HAP-1 (cell line): ENCODE measurements at regions not wholly inside any gene's neighbourhood (a gene's known extent, or its start where the extent isn't known, plus 50 kb on each side); places are given as distances from the start of the nearest gene placed in this dataset.
"Not testable (repeated sequence)": the region's sequence is repeated elsewhere in the genome, so short reads cannot be mapped to it uniquely, and the experiment has no call there.

Source experiments
- DNase-seq, 2 experiments: peaks; one replicate each; pipeline ENCODE4 v3.0.0-alpha.2; 2016 to 2020; ENCODE audit warnings: low spot score in 2 of 2
- H3K27me3 ChIP-seq: fragments of 250-450 bp; sonication (Bioruptor Pico); 2 replicates; pipeline ENCODE4 v1.5.1; 2020; ENCODE audit warnings: low read depth, mild to moderate bottlenecking, moderate library complexity
- H3K36me3 ChIP-seq: fragments of 250-450 bp; sonication (Bioruptor Pico); replicated peaks from 2 replicates; pipeline ENCODE4 v1.5.1; 2020; ENCODE audit warnings: mild to moderate bottlenecking
- H3K4me1 ChIP-seq: fragments of 250-450 bp; sonication (Bioruptor Pico); 2 replicates; pipeline ENCODE4 v1.5.1; 2020; ENCODE audit warnings: mild to moderate bottlenecking
- H3K4me3 ChIP-seq: fragments of 250-450 bp; sonication (Bioruptor Pico); 2 replicates; pipeline ENCODE4 v1.5.1; 2020; ENCODE audit warnings: mild to moderate bottlenecking, moderate library complexity
- H3K9me3 ChIP-seq: fragments of 250-450 bp; sonication (Bioruptor Pico); 2 replicates; pipeline ENCODE4 v1.5.1; 2020; ENCODE audit warnings: mild to moderate bottlenecking, moderate library complexity
- in situ Hi-C: fragments of 300-500 bp; cut with MboI; formaldehyde crosslinking; loops from 3 replicates; pipeline ENCODE4 v1.14.3; 2020; ENCODE audit warnings: low sequenced_read_pairs, inconsistent platforms, mixed read lengths

- in situ Hi-C loops = no loop called here
- no peaks in the 10 kb centered on the region for H3K9me3 ChIP-seq
- DNase-seq = no peak
- H3K27me3 ChIP-seq = no peaks in the 10 kb centered on the region
- H3K4me1 ChIP-seq = no peaks in the 10 kb centered on the region
- H3K36me3 ChIP-seq = no peaks in the 10 kb centered on the region
- H3K4me3 ChIP-seq = no peak overlapping the region
These were observed 230.8 kb upstream of the DDI1 start for GRCh38 chr11:103805688-103806009.

DNA sequence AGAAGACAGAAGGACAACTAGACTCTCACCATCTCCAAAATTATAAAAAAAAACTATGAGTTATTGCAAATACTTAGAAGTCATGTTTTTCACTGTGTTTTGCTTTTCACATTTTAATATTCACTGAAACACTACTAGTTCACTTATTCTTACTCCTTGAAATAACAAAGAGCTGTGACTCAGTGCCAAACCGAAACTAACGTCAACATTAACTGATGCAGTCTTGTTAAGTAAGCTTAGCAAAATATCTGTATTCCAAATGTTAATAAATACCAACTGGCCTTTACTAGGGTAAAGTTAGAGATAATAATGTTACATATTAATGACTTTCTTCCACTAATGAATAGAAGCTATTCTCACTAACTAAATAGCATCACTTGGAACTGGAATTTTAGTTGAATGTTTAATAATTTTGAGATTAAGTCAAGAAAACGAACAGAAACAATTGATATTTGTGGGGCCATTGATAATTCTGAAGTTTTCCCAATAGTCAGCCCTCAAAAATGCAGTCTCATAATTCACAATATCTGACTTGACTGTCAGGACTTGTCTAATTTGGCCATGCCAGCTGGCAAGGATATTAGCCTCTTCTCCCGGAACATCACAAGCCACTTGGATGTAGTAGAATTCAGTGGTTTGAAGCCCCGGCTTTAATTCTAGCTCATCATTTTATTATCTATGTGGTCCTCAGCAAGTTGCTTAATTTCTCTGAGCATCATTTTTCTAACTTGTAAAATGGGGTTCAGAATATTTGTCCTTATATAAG, 230.1 kb upstream of the DDI1 start:
- Histone ChIP-seq H3K27me3 (no peaks in the 10 kb centered on the region), H3K36me3 (no peaks in the 10 kb centered on the region), H3K4me3 (no peak overlapping the region), H3K9me3 (no peaks in the 10 kb centered on the region), H3K4me1 (no peaks in the 10 kb centered on the region)
- in situ Hi-C loops = no loop called here
- no peak for DNase-seq

GRCh38 chr11:103807806-103808205, 228.6 kb upstream of the DDI1 start:
- no peaks in the 10 kb centered on the region for H3K36me3 ChIP-seq
- H3K9me3 ChIP-seq = no peaks in the 10 kb centered on the region
- DNase-seq = no peak
- H3K27me3 ChIP-seq = no peaks in the 10 kb centered on the region
- in situ Hi-C loops = no loop called here
- H3K4me1 ChIP-seq = no peaks in the 10 kb centered on the region
- no peak overlapping the region for H3K4me3 ChIP-seq

DNA sequence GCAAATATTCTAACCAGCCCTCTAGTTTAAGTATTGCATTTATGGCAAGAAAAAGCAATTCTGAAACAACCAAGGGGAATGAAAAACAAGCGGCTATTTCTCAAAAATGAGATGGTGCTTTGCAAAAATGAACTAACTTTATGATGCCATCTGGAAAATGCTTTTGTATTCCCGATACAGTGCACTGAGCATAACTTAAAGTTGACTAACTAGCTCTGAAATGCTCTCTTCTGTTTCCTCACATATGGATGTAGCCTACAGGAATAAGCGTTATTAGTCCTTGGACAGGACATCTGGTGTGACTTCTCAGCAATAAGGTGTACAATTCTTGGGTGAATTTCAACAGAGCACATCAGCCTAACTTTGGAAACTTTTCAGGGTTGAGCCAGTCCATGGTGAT, 228.2 kb upstream of the DDI1 start:
- Histone ChIP-seq H3K4me3 (no peak overlapping the region), H3K36me3 (no peaks in the 10 kb centered on the region), H3K4me1 (no peaks in the 10 kb centered on the region), H3K27me3 (no peaks in the 10 kb centered on the region), H3K9me3 (no peaks in the 10 kb centered on the region)
- in situ Hi-C loops = no loop called here
- DNase-seq = no peak

GRCh38 chr11:103811870-103812455, 224.5 kb upstream of the DDI1 start:
- in situ Hi-C loops = no loop called here
- H3K4me3 ChIP-seq = no peak overlapping the region

GRCh38 chr11:103812680-103813079, 223.8 kb upstream of the DDI1 start:
- no peaks in the 10 kb centered on the region for H3K27me3 ChIP-seq
- H3K9me3 ChIP-seq = no peaks in the 10 kb centered on the region
- DNase-seq = no peak
- H3K4me1 ChIP-seq = no peaks in the 10 kb centered on the region
- H3K36me3 ChIP-seq = no peaks in the 10 kb centered on the region
- no peak overlapping the region for H3K4me3 ChIP-seq
- in situ Hi-C loops = no loop called here

More at GRCh38 chr11:103811870-103812455, 224.5 kb upstream of the DDI1 start:
- Histone ChIP-seq H3K36me3 (no peaks in the 10 kb centered on the region), H3K27me3 (no peaks in the 10 kb centered on the region), H3K4me1 (no peaks in the 10 kb centered on the region), H3K9me3 (no peaks in the 10 kb centered on the region)
- DNase-seq = no peak

DNA sequence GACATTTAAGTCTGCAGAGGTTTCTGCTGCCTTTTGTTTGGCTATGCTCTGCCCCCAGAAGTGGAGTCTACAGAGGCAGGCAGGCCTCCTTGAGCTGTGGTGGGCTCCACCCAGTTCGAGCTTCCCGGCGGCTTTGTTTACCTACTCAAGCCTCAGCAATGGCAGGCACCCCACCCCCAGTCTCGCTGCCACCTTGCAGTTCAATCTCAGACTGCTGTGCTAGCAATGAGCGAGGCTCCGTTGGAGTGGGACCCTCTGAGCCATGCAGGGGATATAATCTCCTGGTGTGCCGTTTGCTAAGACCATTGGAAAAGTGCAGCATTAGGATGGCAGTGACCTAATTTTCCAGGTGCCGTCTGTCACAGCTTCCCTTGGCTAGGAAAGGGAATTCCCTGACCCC, 216.1 kb upstream of the DDI1 start:
- H3K4me1 ChIP-seq, DNase-seq, H3K9me3 ChIP-seq, H3K4me3 ChIP-seq, in situ Hi-C loops, H3K27me3 ChIP-seq, H3K36me3 ChIP-seq: not testable (repeated sequence)

- in situ Hi-C loops = no loop called here
- DNase-seq = no peak
- H3K4me1 ChIP-seq = no peaks in the 10 kb centered on the region
These were observed 212.3 kb upstream of the DDI1 start for GRCh38 chr11:103824116-103824515.

DNA sequence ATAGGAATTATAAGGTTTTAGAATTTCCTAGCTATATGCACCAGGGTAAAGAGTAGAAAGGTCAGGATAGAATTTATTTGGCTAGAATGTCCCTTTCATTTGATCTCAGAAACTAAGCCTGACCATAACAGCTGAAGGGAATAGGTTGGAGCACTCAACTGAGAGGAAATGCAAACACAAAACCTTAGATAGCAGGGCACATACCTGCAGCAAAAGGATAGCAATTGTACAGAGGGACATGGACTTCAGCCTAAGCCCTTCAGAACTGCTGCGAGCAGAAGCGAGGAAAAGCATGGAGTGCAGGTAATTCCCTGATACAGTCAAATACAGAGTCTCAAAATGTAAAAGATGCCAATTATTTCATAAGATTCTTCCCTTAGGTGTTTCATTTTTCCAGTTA, 211.0 kb upstream of the DDI1 start:
- Histone ChIP-seq H3K4me3 (no peak overlapping the region), H3K36me3 (no peaks in the 10 kb centered on the region), H3K4me1 (no peaks in the 10 kb centered on the region), H3K27me3 (no peaks in the 10 kb centered on the region), H3K9me3 (no peaks in the 10 kb centered on the region)
- no peak for DNase-seq
- in situ Hi-C loops = no loop called here

More at GRCh38 chr11:103824116-103824515, 212.3 kb upstream of the DDI1 start:
- H3K4me3 ChIP-seq = no peak overlapping the region
- H3K27me3 ChIP-seq = no peaks in the 10 kb centered on the region
- no peaks in the 10 kb centered on the region for H3K9me3 ChIP-seq
- no peaks in the 10 kb centered on the region for H3K36me3 ChIP-seq

DNA sequence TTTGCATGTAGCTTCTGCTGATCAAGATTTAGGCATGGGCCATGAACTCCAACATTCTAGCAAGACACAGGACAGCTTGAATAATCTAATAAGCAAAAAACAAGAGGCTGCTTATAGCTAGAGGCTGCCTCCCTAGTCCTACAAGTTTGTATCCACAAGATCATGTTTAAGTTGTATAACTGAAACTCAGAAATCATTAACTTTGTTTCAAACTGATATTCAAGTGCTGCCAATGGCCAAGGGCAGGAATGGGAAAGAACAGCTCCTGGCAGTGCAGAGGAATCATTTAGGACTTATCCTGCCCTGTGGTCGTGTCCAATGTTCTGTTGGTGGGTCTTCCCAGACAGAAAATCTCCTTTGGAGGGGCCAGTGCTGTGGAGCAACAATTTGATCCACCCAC, 209.6 kb upstream of the DDI1 start:
- H3K36me3 ChIP-seq = no peaks in the 10 kb centered on the region
- H3K27me3 ChIP-seq = no peaks in the 10 kb centered on the region
- in situ Hi-C loops = no loop called here
- H3K9me3 ChIP-seq = no peaks in the 10 kb centered on the region
- no peak overlapping the region for H3K4me3 ChIP-seq
- DNase-seq = no peak
- no peaks in the 10 kb centered on the region for H3K4me1 ChIP-seq

DNA sequence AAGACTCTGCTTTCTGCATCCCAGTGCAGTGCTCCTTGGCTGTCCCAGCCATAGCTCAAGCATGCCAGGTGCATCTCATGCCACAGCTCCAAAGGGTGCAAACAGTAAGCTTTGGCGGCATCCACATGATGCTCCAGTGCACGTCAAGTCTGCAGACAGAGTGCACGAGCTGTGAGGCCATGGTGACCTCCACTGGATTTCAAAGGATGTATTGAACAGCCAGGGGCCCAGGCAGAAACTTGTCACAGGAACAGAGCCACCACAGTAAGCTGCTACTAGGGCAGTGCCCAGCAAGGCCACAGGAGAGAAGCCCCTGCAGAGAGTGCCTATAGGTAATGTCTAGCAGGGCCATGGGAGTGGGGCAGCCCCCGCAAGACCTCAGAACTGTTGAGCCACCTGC, 206.8 kb upstream of the DDI1 start:
- no peaks in the 10 kb centered on the region for H3K9me3 ChIP-seq
- DNase-seq = no peak
- H3K27me3 ChIP-seq = no peaks in the 10 kb centered on the region
- in situ Hi-C loops = no loop called here
- no peaks in the 10 kb centered on the region for H3K36me3 ChIP-seq
- no peaks in the 10 kb centered on the region for H3K4me1 ChIP-seq
- no peak overlapping the region for H3K4me3 ChIP-seq

- H3K9me3 ChIP-seq = no peaks in the 10 kb centered on the region
- no peak for DNase-seq
- no peaks in the 10 kb centered on the region for H3K27me3 ChIP-seq
- no peak overlapping the region for H3K4me3 ChIP-seq
- in situ Hi-C loops = no loop called here
- no peaks in the 10 kb centered on the region for H3K36me3 ChIP-seq
- H3K4me1 ChIP-seq = no peaks in the 10 kb centered on the region
These were observed 206.2 kb upstream of the DDI1 start for GRCh38 chr11:103830205-103830604.

- no peaks in the 10 kb centered on the region for H3K9me3 ChIP-seq
- no peak for DNase-seq
- H3K4me3 ChIP-seq = no peak overlapping the region
- in situ Hi-C loops = no loop called here
- H3K27me3 ChIP-seq = no peaks in the 10 kb centered on the region
- H3K36me3 ChIP-seq = no peaks in the 10 kb centered on the region
- no peaks in the 10 kb centered on the region for H3K4me1 ChIP-seq
These were observed 203.7 kb upstream of the DDI1 start for GRCh38 chr11:103832762-103833161.

GRCh38 chr11:103842191-103842590, 194.2 kb upstream of the DDI1 start:
- no peak for DNase-seq
- no peaks in the 10 kb centered on the region for H3K9me3 ChIP-seq
- no peak overlapping the region for H3K4me3 ChIP-seq
- no peaks in the 10 kb centered on the region for H3K36me3 ChIP-seq
- no peaks in the 10 kb centered on the region for H3K4me1 ChIP-seq
- H3K27me3 ChIP-seq = no peaks in the 10 kb centered on the region
- in situ Hi-C loops = no loop called here

GRCh38 chr11:103842795-103843194, 193.6 kb upstream of the DDI1 start:
- H3K36me3 ChIP-seq = no peaks in the 10 kb centered on the region
- no peak for DNase-seq
- H3K4me3 ChIP-seq = no peak overlapping the region
- H3K9me3 ChIP-seq = no peaks in the 10 kb centered on the region
- H3K4me1 ChIP-seq = no peaks in the 10 kb centered on the region
- in situ Hi-C loops = no loop called here
- H3K27me3 ChIP-seq = no peaks in the 10 kb centered on the region
